ENCODE measurements at regions not wholly inside any gene's neighbourhood (a gene's known extent, or its start where the extent isn't known, plus 50 kb on each side); places are given as distances from the start of the nearest gene placed in this dataset.

GRCh38 chr13:67437244-67437643 is 207.1 kb upstream of the PCDH9 start:
- TF ChIP-seq CTCF (IDR thresholded peaks at IDR 0.05; ENCODE audit: insufficient read depth, low read depth, low read length) (no peak), EZH2 (IDR thresholded peaks at IDR 0.05; ENCODE audit: insufficient read depth, low read length) (no peak)
